Esophagus muscularis mucosa (tissue), 4 donors: ENCODE measurements at regions not wholly inside any gene's neighbourhood (a gene's known extent, or its start where the extent isn't known, plus 50 kb on each side); places are given as distances from the start of the nearest gene placed in this dataset.

Experiments
- DNase-seq: peaks from one replicate; pipeline ENCODE4 v3.0.0-alpha.2; 2017; ENCODE audit errors: extremely low spot score
- H3K27ac ChIP-seq, 4 donors: fragments of 200-600 bp; sonication (generic); replicated peaks in 1 of 4; 1 replicate in 3 of 4; 2 replicates in 1 of 4; pipeline ENCODE4 v1.5.1; 2016 to 2019; ENCODE audit warnings: mild to moderate bottlenecking in 1 of 4
- H3K27me3 ChIP-seq, 4 donors: fragments of 200-600 bp; sonication (generic); one replicate each; pipeline versions ENCODE4 v1.5.1 to v1.6.0; 2016 to 2019
- H3K36me3 ChIP-seq, 4 donors: fragments of 200-600 bp; sonication (generic); one replicate each; pipeline ENCODE4 v1.5.1; 2016 to 2019
- H3K4me1 ChIP-seq, 4 donors: fragments of 200-600 bp; sonication (generic); one replicate each; pipeline ENCODE4 v1.5.1; 2016 to 2019
- H3K4me3 ChIP-seq, 4 donors: fragments of 200-600 bp; sonication (generic); 1 replicate in 2 of 4; 2 replicates in 2 of 4; pipeline ENCODE4 v1.5.1; 2016 to 2019; ENCODE audit warnings: mild to moderate bottlenecking in 4 of 4, moderate library complexity in 1 of 4
- H3K9me3 ChIP-seq, 4 donors: fragments of 200-600 bp; sonication (generic); 1 replicate in 3 of 4; 2 replicates in 1 of 4; pipeline ENCODE4 v1.5.1; 2016 to 2019
- EP300 ChIP-seq: sonication (generic); formaldehyde crosslinking; IDR thresholded peaks from one replicate; pipeline ENCODE4 v1.6.1; 2017; ENCODE audit warnings: antibody characterized with exemption
- POLR2A ChIP-seq: fragments of 450-650 bp; IDR thresholded peaks from one replicate; pipeline ENCODE4 v1.6.1; 2017; ENCODE audit warnings: antibody characterized with exemption, moderate library complexity, mild to moderate bottlenecking, low read depth
- POLR2AphosphoS5 ChIP-seq, 2 donors: sonication (generic); formaldehyde crosslinking; IDR thresholded peaks; one replicate each; pipeline ENCODE4 v1.6.1; 2017; ENCODE audit warnings: antibody characterized with exemption in 2 of 2
- WGBS: methylation state at CpG from one replicate; pipeline ENCODE4 v1.1.5; 2018; 5-methylcytosine and 5-hydroxymethylcytosine counted together
- intact Hi-C: fragments of 100-400 bp; cut with DNase I; formaldehyde crosslinking; loops from one replicate; pipeline ENCODE4 v1.15.1; 2023
- TF ChIP-seq, protein P1 (sequence below), 3 experiments: fragments of 200-600 bp in 2 of 3; fragments of 450-650 bp in 1 of 3; sonication (generic) in 2 of 3; IDR thresholded peaks; one replicate each; pipeline ENCODE4 v1.5.1; 2017 to 2019; ENCODE audit warnings: antibody characterized with exemption in 3 of 3, mild to moderate bottlenecking in 2 of 3, moderate library complexity in 1 of 3

DNA sequence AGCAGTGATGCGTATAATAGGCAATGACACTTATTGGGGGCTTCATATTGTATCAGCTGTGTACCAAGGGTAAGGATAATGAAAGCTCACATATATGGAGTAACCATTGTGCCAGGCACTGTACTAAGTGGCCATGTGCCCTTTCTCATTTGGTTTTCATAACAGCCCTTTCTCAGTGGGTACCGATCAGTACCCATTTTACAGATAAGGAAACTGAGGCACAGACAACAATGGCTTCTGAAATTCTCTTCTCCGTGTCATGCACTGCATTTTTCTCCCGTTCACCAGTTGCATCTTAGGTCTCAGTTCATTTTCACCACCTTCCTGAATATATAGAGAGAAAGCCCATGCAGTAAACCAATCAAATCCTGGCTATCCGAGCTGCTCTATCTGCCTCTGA lies 216.7 kb upstream of the RBFOX1 start:
- no peak overlapping the region for H3K27ac ChIP-seq
- no peaks in the 10 kb centered on the region for H3K4me1 ChIP-seq
- no peaks in the 10 kb centered on the region for H3K9me3 ChIP-seq
- WGBS: 78% methylated on average over 5 of the region's 5 CpGs
- no peak for DNase-seq
- intact Hi-C loops: no loop called here
- no peak overlapping the region for H3K4me3 ChIP-seq
- H3K36me3 ChIP-seq: no peaks in the 10 kb centered on the region
- H3K27me3 ChIP-seq: peaks cover 0 to 7% (median 0%) of the 10 kb centered on the region in 4 donors
- TF ChIP-seq, protein P1, sequence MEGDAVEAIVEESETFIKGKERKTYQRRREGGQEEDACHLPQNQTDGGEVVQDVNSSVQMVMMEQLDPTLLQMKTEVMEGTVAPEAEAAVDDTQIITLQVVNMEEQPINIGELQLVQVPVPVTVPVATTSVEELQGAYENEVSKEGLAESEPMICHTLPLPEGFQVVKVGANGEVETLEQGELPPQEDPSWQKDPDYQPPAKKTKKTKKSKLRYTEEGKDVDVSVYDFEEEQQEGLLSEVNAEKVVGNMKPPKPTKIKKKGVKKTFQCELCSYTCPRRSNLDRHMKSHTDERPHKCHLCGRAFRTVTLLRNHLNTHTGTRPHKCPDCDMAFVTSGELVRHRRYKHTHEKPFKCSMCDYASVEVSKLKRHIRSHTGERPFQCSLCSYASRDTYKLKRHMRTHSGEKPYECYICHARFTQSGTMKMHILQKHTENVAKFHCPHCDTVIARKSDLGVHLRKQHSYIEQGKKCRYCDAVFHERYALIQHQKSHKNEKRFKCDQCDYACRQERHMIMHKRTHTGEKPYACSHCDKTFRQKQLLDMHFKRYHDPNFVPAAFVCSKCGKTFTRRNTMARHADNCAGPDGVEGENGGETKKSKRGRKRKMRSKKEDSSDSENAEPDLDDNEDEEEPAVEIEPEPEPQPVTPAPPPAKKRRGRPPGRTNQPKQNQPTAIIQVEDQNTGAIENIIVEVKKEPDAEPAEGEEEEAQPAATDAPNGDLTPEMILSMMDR (IDR thresholded peaks at IDR 0.05): no peak
- TF ChIP-seq EP300: no peak
- TF ChIP-seq POLR2AphosphoS5 (IDR thresholded peaks at IDR 0.05): no peak
- TF ChIP-seq POLR2A: no peak

DNA sequence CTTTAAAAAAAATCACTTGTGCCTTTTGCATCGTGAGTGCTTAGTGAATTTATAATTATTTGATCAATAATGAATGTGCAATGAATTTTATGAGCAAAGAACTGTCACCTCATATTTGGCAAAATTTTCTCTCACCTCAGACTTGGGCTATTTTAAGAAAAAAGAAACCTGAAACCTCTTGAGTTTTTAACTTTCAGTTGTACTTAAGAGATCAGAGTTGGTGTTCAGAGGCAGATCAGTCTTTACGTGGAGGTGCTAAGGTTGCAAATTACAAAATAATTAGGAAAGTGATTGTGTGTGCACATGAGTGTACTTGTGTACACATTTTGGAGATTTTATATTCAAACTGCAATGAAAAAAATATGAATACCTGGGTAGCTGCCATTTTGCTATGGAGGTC lies 218.7 kb upstream of the RBFOX1 start:
- Histone ChIP-seq H3K36me3 (no peaks in the 10 kb centered on the region), H3K4me3 (no peak overlapping the region), H3K27ac (no peak overlapping the region), H3K9me3 (no peaks in the 10 kb centered on the region), H3K4me1 (no peaks in the 10 kb centered on the region), H3K27me3 (peaks cover 0 to 7% (median 0%) of the 10 kb centered on the region in 4 donors)
- TF ChIP-seq POLR2A (no peak), EP300 (no peak), POLR2AphosphoS5 (IDR thresholded peaks at IDR 0.05) (no peak)
- TF ChIP-seq, protein P1 (IDR thresholded peaks at IDR 0.05): no peak
- intact Hi-C loops: no loop called here
- 49% methylated on average over 2 of the region's 2 CpGs for WGBS
- no peak for DNase-seq

DNA sequence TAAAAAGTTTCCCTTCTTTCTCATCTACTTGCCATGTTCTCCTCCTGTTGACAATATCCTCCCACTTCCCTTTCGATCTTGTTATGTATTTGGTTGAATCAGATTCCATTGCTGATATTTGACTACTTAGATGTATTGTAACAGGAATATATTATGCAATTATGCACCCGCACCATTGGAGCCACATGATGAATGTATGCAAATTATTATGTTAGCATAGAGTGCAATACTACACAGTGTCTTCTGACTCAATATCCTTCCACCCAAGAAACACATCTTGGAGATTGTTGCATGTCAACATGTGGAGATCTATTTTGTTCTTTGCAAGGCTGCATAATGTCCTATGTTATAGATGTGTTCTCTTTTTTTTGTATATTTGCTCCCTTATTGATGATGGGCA lies 219.2 kb upstream of the RBFOX1 start:
- peaks cover 0 to 7% (median 0%) of the 10 kb centered on the region in 4 donors for H3K27me3 ChIP-seq
- no peaks in the 10 kb centered on the region for H3K9me3 ChIP-seq
- no peak overlapping the region for H3K27ac ChIP-seq
- TF ChIP-seq, protein P1 (IDR thresholded peaks at IDR 0.05): no peak
- no peak for TF ChIP-seq POLR2A
- no peaks in the 10 kb centered on the region for H3K4me1 ChIP-seq
- intact Hi-C loops: no loop called here
- no peak overlapping the region for H3K4me3 ChIP-seq
- DNase-seq: no peak
- no peaks in the 10 kb centered on the region for H3K36me3 ChIP-seq
- 83% methylated on average over 2 of the region's 2 CpGs for WGBS

DNA sequence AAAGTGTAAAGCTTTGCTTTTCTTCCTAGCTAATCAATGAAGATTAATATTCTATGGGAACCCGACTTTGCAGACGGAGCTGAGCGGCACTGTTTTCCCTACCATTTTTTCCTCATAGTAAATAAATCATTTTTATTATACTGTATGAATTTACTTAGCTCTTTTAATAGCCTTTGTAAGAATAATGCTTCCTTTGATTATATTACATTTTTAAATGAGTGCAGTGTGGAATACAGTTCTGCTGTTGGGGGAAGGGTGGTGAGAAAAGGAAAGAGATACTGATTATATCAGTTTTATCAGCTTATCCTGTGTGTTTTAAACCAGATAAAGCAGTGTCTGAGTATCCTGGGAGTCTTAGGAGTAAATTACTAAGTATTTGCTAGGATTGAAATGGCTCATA lies 221.4 kb upstream of the RBFOX1 start:
- H3K9me3 ChIP-seq: no peaks in the 10 kb centered on the region
- no peak overlapping the region for H3K27ac ChIP-seq
- no peak for DNase-seq
- TF ChIP-seq EP300: no peak
- no peak for TF ChIP-seq POLR2A
- no peak for TF ChIP-seq POLR2AphosphoS5 (IDR thresholded peaks at IDR 0.05)
- TF ChIP-seq, protein P1 (IDR thresholded peaks at IDR 0.05): no peak
- no peaks in the 10 kb centered on the region for H3K4me1 ChIP-seq
- H3K27me3 ChIP-seq: peaks cover 0 to 7% (median 0%) of the 10 kb centered on the region in 4 donors
- intact Hi-C loops: no loop called here
- H3K36me3 ChIP-seq: no peaks in the 10 kb centered on the region
- no peak overlapping the region for H3K4me3 ChIP-seq
- WGBS: 44% methylated on average over 3 of the region's 3 CpGs

DNA sequence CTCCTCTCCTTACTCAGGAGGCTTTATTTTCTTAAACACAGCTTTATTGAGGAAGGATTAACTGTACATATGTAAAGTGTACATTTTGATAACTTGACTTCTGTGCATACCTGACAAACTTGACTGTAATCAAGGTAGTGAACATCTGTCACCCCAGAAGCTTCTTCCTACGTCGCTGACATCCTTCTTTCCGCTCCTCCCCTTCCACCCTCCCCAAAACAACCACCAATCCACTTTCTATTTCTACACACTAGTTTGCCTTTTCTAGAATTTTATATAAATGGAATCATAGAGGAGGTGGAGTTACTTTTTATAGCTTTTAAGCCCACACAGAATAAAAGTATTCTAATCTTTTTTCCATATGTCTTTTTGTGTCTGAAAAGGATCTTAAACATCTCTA lies 225.2 kb upstream of the RBFOX1 start:
- no peak for DNase-seq
- no peaks in the 10 kb centered on the region for H3K36me3 ChIP-seq
- no peaks in the 10 kb centered on the region for H3K27me3 ChIP-seq
- H3K4me3 ChIP-seq: no peak overlapping the region
- 48% methylated on average over 3 of the region's 3 CpGs for WGBS
- intact Hi-C loops: no loop called here
- H3K4me1 ChIP-seq: no peaks in the 10 kb centered on the region
- H3K9me3 ChIP-seq: no peaks in the 10 kb centered on the region
- no peak for TF ChIP-seq POLR2A
- H3K27ac ChIP-seq: no peak overlapping the region
